Neural progenitor cell (in vitro differentiated cells): ENCODE measurements at regions not wholly inside any gene's neighbourhood (a gene's known extent, or its start where the extent isn't known, plus 50 kb on each side); places are given as distances from the start of the nearest gene placed in this dataset.

Experiments used
- DNase-seq: peaks from one replicate; pipeline ENCODE4 v3.0.0-alpha.2; 2016; ENCODE audit warnings: low spot score
- H2AFZ ChIP-seq: fragments of 200-600 bp; sonication (generic); replicated peaks from 2 replicates; pipeline ENCODE4 v1.6.1; 2016; ENCODE audit warnings: antibody characterized with exemption
- H3F3A ChIP-seq: fragments of 200-600 bp; sonication (generic); 2 replicates; pipeline ENCODE4 v1.6.1; 2016; ENCODE audit warnings: antibody characterized with exemption, low read depth
- H3K27ac ChIP-seq: fragments of 200-600 bp; sonication (generic); 2 replicates; pipeline ENCODE4 v1.5.1; 2016; ENCODE audit warnings: mild to moderate bottlenecking
- H3K27me3 ChIP-seq: fragments of 200-600 bp; sonication (generic); 2 replicates; pipeline ENCODE4 v1.6.1; 2016; ENCODE audit warnings: mild to moderate bottlenecking, moderate library complexity
- H3K36me3 ChIP-seq: fragments of 200-600 bp; sonication (generic); 2 replicates; pipeline ENCODE4 v1.5.1; 2016
- H3K4me1 ChIP-seq: fragments of 200-600 bp; sonication (generic); 2 replicates; pipeline ENCODE4 v1.6.1; 2016; ENCODE audit warnings: mixed run types
- H3K4me2 ChIP-seq: fragments of 200-600 bp; sonication (generic); 2 replicates; pipeline ENCODE4 v1.6.1; 2016
- H3K4me3 ChIP-seq: fragments of 200-600 bp; sonication (generic); 2 replicates; pipeline ENCODE4 v1.5.1; 2016
- H3K79me2 ChIP-seq: fragments of 200-600 bp; sonication (generic); 2 replicates; pipeline ENCODE4 v1.6.1; 2016; ENCODE audit warnings: low read depth
- H3K9ac ChIP-seq: fragments of 200-600 bp; sonication (generic); 2 replicates; pipeline ENCODE4 v1.6.1; 2016
- H3K9me3 ChIP-seq: fragments of 200-600 bp; sonication (generic); 2 replicates; pipeline ENCODE4 v1.5.1; 2016; ENCODE audit warnings: low read depth
- H4K20me1 ChIP-seq: fragments of 200-600 bp; sonication (generic); 2 replicates; pipeline ENCODE4 v1.6.1; 2016; ENCODE audit warnings: low read depth
- H3K27ac Mint-ChIP-seq: 3 replicates; pipeline ENCODE4 v1.8.0; 2021; ENCODE audit warnings: mixed read lengths
- H3K27me3 Mint-ChIP-seq: 2 replicates; pipeline ENCODE4 v1.8.0; 2022; ENCODE audit warnings: low read depth, mild to moderate bottlenecking, inconsistent platforms, moderate library complexity, mixed read lengths; ENCODE audit not compliant: insufficient read depth
- H3K36me3 Mint-ChIP-seq: 3 replicates; pipeline ENCODE4 v1.8.0; 2021; ENCODE audit warnings: mixed read lengths
- H3K4me1 Mint-ChIP-seq: 3 replicates; pipeline ENCODE4 v1.8.0; 2021; ENCODE audit warnings: mixed read lengths
- H3K4me3 Mint-ChIP-seq: 3 replicates; pipeline ENCODE4 v1.8.0; 2021; ENCODE audit warnings: mild to moderate bottlenecking, moderate library complexity, mixed read lengths
- H3K9me3 Mint-ChIP-seq: 3 replicates; pipeline ENCODE4 v1.8.0; 2020; ENCODE audit warnings: mixed read lengths
- CTCF ChIP-seq: fragments of 200-600 bp; sonication (generic); IDR thresholded peaks from 2 replicates; pipeline ENCODE4 v1.5.1; 2017; ENCODE audit warnings: antibody characterized with exemption, mild to moderate bottlenecking
- EZH2 ChIP-seq: fragments of 200-600 bp; sonication (generic); IDR thresholded peaks from 2 replicates; pipeline ENCODE4 v1.6.1; 2017; ENCODE audit warnings: antibody characterized with exemption, mild to moderate bottlenecking, moderate library complexity
- EZH2phosphoT487 ChIP-seq: fragments of 200-600 bp; sonication (generic); IDR thresholded peaks from 2 replicates; pipeline ENCODE4 v1.6.1; 2017; ENCODE audit warnings: antibody characterized with exemption

- no peaks in the 10 kb centered on the region for H3K36me3 Mint-ChIP-seq
- no peak overlapping the region for H3K9ac ChIP-seq
- no peaks in the 10 kb centered on the region for H3K79me2 ChIP-seq
- H3K4me1 Mint-ChIP-seq: peaks cover 46% of the 10 kb centered on the region
- TF ChIP-seq EZH2phosphoT487: no peak
- TF ChIP-seq EZH2: no peak
- no peak for TF ChIP-seq CTCF
- H4K20me1 ChIP-seq: no peaks in the 10 kb centered on the region
- no peak overlapping the region for H3K27ac ChIP-seq
- H2AFZ ChIP-seq: no peak overlapping the region
- peak overlapping the region; percentile 57 for H3K27ac Mint-ChIP-seq
- H3K36me3 ChIP-seq: no peaks in the 10 kb centered on the region
- H3K4me3 ChIP-seq: no peak overlapping the region
- H3K27me3 Mint-ChIP-seq: peaks cover 16% of the 10 kb centered on the region
- H3K27me3 ChIP-seq: no peaks in the 10 kb centered on the region
- no peak overlapping the region for H3K4me3 Mint-ChIP-seq
- H3K9me3 Mint-ChIP-seq: peaks cover 3% of the 10 kb centered on the region
- H3F3A ChIP-seq: no peaks in the 10 kb centered on the region
- H3K4me2 ChIP-seq: no peak overlapping the region
- peaks cover 3% of the 10 kb centered on the region for H3K4me1 ChIP-seq
- DNase-seq: no peak
- no peaks in the 10 kb centered on the region for H3K9me3 ChIP-seq
Measured at GRCh38 chr2:236904389-236905263, 181.1 kb upstream of the COPS8 start.

- no peak overlapping the region for H3K4me2 ChIP-seq
- H3K9ac ChIP-seq: no peak overlapping the region
- Mint-ChIP-seq H3K36me3 (no peaks in the 10 kb centered on the region), H3K4me1 (peaks cover 34% of the 10 kb centered on the region), H3K27ac (no peak overlapping the region), H3K27me3 (peaks cover 15% of the 10 kb centered on the region), H3K4me3 (no peak overlapping the region), H3K9me3 (peaks cover 3% of the 10 kb centered on the region)
- TF ChIP-seq EZH2 (no peak), EZH2phosphoT487 (no peak), CTCF (no peak)
- no peaks in the 10 kb centered on the region for H3K9me3 ChIP-seq
- H3K27ac ChIP-seq: no peak overlapping the region
- H3K4me1 ChIP-seq: no peaks in the 10 kb centered on the region
- no peaks in the 10 kb centered on the region for H4K20me1 ChIP-seq
- no peaks in the 10 kb centered on the region for H3K27me3 ChIP-seq
- no peak overlapping the region for H3K4me3 ChIP-seq
- H3K79me2 ChIP-seq: no peaks in the 10 kb centered on the region
- no peak for DNase-seq
- H3K36me3 ChIP-seq: no peaks in the 10 kb centered on the region
- H2AFZ ChIP-seq: no peak overlapping the region
- H3F3A ChIP-seq: no peaks in the 10 kb centered on the region
Measured at GRCh38 chr2:236905976-236906375, 179.7 kb upstream of the COPS8 start.

- Mint-ChIP-seq H3K9me3 (peaks cover 3% of the 10 kb centered on the region), H3K36me3 (no peaks in the 10 kb centered on the region), H3K4me1 (peaks cover 25% of the 10 kb centered on the region), H3K4me3 (no peak overlapping the region), H3K27ac (peak overlapping the region; percentile 57), H3K27me3 (peaks cover 15% of the 10 kb centered on the region)
- no peaks in the 10 kb centered on the region for H3K4me1 ChIP-seq
- no peak overlapping the region for H3K9ac ChIP-seq
- no peak overlapping the region for H2AFZ ChIP-seq
- no peaks in the 10 kb centered on the region for H3K27me3 ChIP-seq
- no peaks in the 10 kb centered on the region for H3K36me3 ChIP-seq
- no peaks in the 10 kb centered on the region for H4K20me1 ChIP-seq
- no peak overlapping the region for H3K27ac ChIP-seq
- H3F3A ChIP-seq: no peaks in the 10 kb centered on the region
- no peak overlapping the region for H3K4me3 ChIP-seq
- H3K79me2 ChIP-seq: no peaks in the 10 kb centered on the region
- DNase-seq: no peak
- H3K4me2 ChIP-seq: no peak overlapping the region
- H3K9me3 ChIP-seq: no peaks in the 10 kb centered on the region
- TF ChIP-seq EZH2phosphoT487 (no peak), CTCF (no peak), EZH2 (no peak)
Measured at GRCh38 chr2:236908439-236909192, 177.1 kb upstream of the COPS8 start.
